ENCODE measurements at regions not wholly inside any gene's neighbourhood (a gene's known extent, or its start where the extent isn't known, plus 50 kb on each side); places are given as distances from the start of the nearest gene placed in this dataset.
A peak's percentile ranks its signal among the peaks of the same experiment; 100 is the strongest.
"Not testable (repeated sequence)": the region's sequence is repeated elsewhere in the genome, so short reads cannot be mapped to it uniquely, and the experiment has no call there.

DNA sequence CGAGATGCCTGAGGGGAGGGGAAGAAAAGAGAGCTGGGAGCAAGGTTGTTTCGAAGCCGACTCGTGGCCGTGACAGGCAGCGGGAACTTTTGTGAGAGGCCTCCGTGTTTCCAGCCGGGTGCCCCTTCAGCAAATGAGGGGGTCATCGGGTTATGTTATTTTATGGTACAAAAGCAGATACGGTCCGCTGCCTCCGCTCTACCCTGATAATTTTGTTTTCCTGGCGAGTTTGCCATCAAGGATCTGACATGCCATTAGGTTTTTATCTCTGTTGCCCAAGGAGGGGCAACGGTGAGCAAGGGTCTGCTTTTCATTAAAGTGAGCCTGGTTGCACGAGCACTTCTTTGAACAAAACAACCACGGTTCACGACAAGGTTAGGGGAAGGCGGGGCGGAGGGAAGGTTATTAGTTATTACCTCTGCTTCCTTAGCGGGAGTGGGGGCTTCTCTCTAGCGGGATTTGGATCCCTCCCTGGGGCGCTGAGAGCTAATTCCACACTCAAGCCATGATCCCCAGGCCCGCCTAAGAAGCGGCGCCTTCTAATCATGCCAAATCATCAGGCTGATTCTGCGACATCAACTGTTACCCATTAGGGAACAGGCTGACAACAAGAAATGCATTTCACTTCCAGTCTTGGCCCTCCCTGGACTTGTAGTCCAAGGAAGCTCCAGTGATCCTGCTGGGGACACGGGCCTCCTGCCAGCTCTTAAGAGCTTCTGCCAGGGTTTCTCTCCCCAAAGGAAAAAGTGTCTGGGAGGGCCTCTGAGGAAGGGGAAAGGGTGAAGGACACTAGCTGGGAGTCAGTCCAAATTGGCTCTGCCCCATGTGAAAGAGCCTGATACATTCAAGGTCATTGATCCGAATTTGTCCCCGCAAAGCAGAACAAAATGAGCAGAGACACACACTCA, 617.7 kb downstream of the MID1IP1 start:
- DNase-seq = peak; percentile 37

DNA sequence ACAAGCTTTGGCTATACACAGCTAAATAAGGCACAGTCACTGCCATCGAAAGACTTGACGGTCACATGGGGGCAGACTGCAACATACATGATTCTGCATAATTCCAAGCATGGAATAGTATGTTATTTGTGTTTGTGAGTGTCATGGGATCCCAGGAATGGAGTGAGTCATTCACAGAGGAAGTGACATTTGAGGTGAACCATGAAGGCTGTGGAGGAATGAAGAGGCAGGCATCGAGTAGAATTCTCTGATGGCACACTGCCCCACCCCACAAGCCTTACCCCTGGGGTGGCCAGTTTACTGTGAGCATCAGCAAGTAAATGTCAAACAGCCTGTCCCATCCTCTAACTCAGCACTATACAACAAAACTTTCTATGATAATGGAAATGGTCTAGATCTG, 619.7 kb downstream of the MID1IP1 start:
- no peak for DNase-seq

DNA sequence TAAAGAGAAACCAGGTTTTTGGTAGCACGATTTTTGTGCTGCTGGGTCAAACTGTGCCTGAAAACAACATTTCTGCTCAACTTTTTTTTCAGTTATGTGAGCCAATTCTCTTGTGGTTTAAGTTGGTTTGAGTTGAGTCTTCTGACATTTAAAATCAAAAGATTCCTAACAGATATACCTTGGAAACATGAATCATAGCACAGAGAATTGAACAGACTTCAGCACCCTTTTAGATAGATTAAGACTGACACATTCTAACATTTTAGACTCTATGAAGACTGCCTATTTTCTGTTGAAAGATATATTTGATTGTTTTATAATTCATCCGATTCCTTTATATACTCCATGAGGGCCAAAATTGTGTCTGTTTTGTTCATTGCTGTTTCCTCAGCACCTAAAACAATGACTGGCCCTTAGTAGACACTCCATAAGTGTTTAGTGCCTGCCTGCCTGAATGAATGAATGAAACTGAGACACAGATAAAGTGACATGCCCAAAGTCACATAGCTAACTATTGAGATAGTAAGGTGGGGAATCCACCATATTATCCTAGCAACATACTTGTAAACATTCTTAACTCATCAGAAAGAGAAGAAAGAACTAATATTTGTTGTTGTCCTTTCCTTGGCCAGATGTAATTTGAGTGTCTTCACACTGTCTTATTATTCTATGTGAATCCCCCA, 624.0 kb downstream of the MID1IP1 start:
- no peak for DNase-seq

DNA sequence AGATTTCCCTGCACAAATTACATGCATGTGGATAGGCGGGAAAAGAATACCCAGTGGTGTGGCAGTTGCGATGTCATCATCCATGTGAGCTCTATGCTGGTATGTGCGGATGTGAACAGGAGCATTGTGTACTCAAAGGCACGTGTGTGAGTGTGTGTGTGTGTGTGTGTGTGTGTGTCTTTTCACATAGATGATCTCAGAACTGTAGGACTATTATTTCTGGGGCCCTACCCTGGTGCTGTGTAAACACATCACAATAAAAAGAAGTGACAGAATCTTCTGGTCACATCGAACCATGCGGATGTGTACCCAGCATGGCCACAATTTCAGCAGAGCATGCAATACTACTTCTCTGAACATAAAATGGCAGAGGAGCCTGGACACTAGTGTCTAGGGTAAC, 624.8 kb downstream of the MID1IP1 start:
- DNase-seq = no peak

DNA sequence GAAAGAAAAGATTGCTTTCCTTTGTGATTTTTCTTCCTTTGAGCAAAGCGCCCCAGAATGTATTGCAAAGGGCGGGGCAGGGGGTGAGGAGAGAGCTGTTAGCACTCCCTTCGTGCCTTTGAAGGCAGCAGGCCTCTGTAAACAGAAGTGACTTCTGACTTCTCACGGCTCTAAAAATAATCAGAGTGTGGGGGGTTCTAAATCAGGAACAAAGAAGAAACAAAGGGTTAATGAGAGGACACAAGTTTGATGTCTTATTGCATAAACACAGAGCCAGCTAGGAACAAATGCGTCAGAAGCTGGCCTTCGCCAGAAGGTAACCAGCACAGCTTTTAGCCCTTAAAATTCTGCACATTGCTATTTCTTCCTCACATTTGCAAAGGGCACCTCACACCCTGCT, 626.2 kb downstream of the MID1IP1 start:
- DNase-seq = no peak

DNA sequence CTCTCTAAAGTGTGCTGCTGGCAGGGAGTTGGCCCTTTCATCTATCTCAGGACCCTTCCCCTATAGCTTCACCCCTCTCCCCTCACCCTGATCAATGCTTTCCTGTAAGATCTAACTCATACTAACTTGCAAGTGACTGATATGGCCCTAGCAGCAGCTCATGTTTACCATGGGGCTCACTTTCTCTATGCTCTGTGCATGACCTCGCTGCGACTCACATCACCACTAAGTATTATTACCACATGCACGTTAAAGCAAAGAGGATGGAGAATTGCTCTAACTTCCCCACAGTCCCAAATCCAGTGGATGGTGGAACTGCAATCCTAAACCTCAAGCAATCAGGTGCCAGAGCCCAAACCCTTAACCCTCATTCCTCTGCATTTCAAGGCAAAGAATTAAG, 626.6 kb downstream of the MID1IP1 start:
- no peak for DNase-seq

DNA sequence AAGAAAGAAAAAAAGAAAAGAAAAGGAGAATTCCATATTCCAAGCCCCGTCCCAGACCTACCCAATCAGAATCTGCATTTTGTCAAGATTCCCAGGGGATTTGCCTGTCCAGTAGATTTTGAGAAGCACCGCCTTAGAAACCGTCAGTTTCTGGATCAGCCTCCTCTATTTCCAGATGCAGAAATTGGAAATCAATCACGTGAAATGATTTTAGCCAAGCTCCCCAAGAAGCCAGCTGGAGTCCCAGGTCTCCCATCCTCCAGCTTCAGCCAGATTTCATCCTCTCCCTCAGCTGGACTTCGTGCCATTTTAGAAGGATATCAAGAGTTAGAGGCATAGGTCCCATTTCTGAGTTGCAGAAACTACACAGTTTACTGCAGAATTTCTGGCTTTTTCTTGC, 629.3 kb downstream of the MID1IP1 start:
- no peak for DNase-seq

DNA sequence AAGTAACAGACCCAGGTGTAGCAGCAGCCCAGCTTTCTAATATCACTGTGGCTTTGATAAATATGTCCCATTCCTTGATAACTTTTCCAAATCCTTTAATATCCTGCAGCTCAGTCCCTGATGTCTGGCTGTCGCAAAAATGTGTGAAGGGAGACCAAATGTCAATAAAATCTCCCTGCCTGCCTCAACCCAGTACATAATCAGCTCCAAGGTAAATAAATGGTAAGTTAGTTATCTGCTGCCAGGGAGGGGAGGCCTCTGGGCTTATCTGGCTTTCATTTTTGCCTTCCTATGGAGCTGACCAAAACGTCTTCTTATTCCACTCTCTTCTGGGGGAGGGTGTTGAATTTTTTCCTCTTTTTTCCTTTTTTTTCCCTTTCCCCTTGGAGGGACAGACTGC, 630.6 kb downstream of the MID1IP1 start:
- DNase-seq = no peak

DNA sequence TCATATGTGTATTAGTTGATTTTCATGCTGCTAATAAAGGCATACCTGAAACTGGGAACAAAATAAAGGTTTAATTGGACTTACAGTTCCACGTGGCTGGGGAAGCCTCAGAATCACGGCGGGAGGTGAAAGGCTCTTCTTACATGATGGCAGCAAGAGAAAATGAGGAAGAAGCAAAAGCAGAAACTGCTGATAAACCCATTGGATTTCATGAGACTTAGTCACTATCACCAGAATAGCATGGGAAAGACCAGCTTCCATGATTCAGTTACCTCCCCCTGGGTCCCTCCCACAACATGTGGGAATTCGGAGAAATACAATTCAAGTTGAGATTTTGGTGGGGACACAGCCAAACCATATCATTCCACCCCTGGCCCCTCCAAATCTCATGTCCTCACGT, 633.4 kb downstream of the MID1IP1 start:
- not testable (repeated sequence) for DNase-seq

DNA sequence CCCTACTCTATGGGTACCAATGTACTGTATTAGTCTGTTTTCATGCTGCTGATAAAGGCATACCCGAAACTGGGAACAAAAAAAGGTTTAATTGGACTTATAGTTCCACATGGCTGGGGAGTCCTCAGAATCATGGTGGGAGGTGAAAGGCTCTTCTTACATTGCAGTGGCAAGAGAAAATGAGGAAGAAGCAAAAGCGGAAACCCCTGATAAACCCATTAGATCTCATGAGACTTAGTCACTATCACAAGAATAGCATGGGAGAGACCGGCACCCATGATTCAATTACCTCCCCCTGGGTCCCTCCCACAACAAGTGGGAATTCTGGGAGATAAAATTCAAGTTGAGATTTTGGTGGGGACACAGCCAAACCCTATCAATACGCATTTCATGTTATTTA, 635.3 kb downstream of the MID1IP1 start:
- not testable (repeated sequence) for DNase-seq

DNA sequence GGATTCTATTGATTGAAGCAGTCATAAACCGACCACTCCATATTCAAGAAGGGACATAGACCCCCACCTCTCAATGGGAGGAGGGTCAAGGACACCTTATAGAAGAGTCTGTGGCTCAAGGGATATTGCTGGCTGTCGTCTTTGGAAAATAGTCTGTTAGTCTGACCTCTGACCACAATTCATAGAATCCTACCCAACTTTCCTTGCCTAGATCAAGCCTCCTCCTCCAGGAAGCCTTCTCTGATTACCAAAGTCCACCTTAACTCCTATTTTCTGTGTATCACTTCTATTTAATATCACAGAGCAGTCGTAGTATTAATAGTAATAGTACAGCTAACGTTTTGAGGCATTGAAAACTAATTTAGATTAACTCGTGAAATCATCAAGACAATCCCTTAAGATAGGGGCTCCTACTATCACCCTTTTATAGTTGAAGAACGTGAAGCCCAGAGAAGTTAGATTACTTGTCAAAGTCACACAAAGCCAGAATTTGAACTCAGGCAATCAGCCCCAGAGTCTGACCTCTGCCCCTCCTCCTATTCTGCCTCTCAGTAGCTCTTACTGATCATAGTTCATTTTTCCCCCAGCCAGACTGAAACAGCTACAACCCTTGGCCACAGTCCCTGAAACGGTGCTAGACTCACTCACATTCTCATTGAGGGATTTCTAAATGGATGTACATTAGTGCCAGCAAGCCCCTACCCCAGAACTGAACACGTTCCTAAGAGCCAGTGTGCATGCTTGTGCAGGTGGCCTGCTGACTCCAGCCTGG, 636.6 kb downstream of the MID1IP1 start:
- DNase-seq = no peak

DNA sequence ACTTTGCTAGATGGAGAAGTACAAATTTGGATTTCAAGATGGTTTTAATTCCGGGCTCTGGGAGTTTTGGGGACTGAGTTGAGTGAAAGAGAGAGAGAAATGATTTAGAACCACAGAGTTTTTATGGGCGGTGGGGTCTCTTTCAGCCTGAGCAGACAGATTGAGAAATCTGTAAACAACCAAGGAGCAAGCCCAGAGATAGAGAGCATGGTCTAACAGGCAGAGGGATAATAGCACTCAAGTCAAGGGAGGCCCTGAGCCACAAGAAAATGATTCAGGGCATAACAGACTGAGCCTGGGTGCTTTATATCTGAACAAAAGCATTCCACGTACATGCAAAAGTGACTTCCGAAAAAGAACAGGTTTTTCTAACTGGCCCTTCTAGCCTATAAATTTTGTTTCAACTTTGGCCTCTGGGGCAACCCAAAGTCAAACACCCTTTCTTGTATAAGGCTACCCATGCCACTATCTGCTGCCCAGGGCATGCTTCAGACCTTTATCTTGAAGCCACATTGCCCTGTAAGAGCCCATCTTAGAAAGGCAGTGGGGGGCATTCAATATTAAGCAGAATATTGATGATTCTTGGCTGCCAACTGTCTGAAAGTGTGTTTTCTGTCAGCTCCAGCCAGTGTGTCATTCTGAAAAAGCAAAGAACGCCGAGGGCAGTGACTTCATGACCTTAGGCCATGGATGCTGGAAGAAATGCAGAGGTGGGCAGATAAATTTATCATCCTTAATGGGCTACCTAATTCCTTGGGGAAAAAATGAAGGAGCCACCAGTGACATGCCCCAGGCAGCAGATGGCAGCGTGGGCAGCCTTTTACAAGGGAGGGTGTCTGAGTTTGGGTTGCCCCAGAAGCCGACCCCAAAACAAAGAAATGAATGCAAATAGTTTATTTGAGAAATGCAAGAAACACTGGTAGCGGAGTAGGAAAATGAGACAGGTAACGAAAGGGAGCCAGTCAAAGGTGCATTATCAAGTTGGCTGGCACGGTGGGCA, 637.6 kb downstream of the MID1IP1 start:
- DNase-seq = no peak

DNA sequence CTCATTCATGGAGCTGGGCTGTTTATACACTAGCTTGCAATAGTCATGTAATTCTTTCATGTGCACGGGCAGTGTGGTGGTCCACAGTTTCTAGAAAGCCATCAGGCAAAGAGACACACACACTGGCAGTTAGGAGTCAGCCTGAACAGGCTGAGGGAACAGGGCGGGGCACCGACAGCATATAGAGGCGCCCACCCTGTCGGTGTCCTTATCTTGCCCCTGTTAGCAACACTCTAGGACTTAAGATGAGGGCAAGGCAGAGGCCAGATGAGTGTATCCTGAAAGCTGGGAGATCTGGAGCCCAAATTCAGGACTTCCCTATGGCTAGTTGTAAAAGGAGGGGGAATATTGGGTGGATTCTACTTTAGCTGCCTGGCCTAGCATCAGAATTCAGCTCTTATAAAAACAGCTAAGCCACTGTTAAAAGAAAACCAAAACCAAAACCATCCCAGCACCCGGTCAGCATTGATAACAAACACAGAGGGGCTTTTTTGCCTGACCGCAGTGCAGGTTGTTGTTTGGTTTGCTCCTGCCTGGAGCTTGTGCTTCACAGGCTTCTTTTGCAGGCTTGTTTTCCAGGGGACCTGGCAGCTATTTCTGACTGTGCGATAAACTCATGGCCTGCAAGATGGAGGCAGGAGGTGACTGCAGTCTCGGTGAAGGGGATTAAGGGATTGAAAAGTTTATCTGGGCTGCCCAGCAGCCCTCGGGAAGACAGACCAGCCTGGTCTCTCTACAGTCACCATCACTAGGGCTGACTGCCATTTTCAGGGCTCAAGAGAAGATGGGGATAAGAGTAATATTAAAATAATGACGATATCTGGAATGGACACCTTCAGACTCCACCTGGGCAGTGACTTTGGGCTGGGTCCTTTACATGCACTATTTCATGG, 638.9 kb downstream of the MID1IP1 start:
- DNase-seq = no peak

DNA sequence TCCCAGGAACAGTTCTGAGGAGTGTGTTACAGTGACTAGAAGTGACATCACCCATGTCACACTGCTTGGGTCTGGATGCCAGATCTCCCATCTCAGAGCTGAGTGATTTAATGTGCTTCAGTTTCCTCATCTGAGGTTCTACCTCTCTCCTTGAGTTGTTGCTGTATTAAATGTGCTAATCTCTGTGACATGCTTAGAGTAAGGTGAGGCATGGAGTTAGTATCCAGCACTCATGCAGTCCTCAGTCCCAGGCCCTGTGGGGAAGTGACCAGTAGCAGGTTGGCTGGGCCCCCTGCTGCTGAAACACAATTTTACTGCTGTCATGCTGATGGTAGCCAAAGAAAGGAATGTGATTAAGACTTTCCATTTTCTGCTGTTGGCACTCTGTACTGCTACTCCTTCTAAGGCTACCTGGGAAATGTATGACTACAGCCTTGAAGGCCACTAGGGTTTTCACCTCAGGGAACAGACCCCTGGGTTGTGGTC, 639.6 kb downstream of the MID1IP1 start:
- no peak for DNase-seq

DNA sequence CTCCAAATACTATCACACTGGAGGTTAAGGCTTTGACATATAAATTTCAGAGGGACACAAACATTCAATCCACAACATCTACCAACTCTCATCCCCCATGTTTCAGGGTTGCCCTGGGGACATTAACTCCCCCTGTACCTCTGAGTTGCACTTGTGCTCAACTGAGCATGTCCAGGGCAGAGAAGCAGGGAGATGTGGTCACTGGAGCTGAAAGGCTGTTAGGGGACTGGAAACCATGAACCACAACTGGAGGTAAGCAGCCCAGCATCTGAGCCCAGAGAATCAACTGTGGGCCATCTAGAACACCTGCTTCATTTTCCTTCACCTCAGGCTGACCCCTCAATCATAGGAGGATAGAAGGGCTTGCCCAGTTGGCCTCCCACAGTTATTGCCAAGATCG, 641.1 kb downstream of the MID1IP1 start:
- DNase-seq = no peak

DNA sequence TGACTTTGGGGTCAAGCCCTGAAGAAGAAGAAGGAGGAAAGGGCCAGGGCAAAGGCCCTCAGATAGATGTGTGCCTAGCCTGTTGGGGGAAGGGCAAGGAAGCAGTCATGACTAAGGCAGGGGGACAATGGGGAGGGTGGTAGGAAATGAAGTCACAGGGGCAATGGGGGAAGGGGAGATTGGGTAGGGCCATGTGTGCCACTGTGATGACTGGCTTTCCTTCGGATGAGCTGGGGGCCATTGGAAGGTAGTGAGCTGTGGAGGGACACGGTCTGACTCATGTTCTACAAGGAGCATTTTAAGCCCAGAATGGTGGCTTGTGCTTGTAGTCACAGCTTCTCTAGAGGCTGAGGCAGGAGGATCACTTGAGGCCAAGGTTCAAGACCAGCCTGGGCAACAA, 642.0 kb downstream of the MID1IP1 start:
- no peak for DNase-seq

DNA sequence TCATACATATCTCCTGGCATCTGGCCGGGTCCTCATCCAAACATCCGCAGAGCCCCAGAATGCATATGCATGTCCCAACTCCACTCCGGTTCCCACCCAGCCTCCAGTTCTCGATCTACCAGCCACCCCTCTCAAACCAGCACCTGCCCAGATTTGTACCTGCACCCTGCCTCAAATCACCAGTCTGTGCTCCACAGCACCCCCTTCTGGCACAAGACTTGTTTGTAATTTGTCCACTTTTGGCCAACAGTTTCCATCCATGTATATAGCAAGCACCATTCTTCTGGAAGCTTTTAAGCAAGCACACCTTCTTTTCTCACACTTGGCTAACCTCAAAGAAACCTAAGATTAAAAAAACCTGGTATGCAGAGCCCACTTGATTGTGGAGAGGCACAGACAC, 644.1 kb downstream of the MID1IP1 start:
- DNase-seq = no peak

DNA sequence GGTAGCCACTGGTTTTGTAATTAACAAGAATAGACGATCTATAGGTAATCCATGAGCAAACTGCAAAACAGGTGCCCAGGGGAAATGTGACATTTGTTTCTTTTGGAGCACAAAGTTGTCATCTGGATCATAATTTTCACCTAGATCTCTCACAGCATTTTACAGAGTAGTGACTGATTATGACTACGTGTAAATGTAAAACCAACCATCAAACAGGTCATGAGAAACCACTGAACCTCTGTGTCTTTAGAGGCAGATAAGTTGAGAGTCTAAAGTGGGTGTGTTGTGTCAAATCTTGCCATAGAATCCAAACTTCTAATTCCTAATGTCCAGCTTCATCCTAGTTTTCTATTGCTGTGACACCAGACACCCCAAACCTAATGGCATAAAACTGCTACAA, 648.1 kb downstream of the MID1IP1 start:
- DNase-seq = no peak

DNA sequence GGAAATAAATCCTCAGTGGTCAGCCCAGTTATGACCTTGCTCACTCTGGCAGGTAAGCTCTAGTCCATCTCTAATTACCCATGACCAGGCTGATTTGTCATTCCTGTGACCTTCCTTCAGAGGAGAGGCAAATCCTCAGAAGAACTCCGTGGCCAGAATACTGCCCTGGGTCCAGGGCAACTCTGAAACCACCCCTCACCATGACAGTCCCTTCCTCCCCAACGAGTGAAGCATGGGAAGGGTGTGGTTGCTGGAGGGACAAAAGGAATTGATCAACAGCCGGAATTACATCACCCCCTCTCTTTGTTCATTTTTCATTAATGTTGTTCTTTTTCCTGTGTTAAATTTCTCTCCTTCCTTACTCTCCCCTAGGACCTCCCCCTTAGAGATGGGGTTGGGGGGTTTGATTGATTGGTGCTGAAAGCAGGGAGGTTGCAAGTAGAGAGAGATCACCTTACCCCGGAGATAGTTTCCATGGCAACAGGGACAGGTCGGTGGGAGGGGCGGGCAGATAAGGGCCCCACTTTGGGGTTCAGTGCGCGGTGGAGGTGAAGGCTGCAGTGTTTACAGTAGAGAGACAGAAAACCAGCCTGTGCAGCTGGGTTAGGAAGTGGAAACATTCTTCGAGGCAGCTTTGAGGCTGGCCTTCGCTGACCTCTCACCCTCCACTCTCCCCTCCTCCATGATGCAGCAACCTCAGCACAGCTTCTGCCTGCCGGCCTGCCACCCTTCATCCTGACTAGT, 647.4 kb downstream of the BCOR start:
- no peak for DNase-seq

DNA sequence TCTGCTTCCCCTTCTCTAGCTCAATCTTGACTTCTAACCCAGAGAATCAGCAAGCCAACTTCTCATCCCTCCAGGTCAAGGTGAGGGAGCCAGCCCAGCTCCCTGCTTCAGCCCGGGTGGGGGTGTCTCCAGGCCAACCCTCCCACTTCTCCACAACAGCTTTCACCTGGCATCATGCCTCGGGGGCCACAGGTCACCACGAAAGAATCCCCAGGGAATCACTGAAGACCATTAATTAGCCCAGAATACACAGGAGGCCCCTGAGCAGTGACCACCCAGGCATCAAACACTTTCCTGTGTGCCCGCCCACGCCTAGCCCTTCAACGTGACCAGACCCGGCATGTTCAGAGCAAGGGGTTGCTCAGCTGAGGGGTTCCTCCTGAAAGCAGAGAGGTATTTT, 646.7 kb downstream of the BCOR start:
- no peak for DNase-seq
